Parathyroid adenoma (tissue), 2 donors: ENCODE measurements at regions not wholly inside any gene's neighbourhood (a gene's known extent, or its start where the extent isn't known, plus 50 kb on each side); places are given as distances from the start of the nearest gene placed in this dataset.

Experiments
- H2AFZ ChIP-seq: fragments of 300-600 bp; sonication (generic); one replicate; pipeline ENCODE4 v1.7.0; 2017; ENCODE audit warnings: antibody characterized with exemption, mild to moderate bottlenecking
- H3K27ac ChIP-seq: fragments of 300-600 bp; sonication (generic); one replicate; pipeline ENCODE4 v1.7.0; 2017
- H3K27me3 ChIP-seq: fragments of 300-600 bp; sonication (generic); one replicate; pipeline ENCODE4 v1.7.0; 2017; ENCODE audit warnings: low read length; ENCODE audit not compliant: control insufficient read depth, insufficient read depth
- H3K36me3 ChIP-seq: fragments of 300-600 bp; sonication (generic); one replicate; pipeline ENCODE4 v1.7.0; 2017; ENCODE audit warnings: low read length; ENCODE audit not compliant: control insufficient read depth, insufficient read depth
- H3K4me1 ChIP-seq: fragments of 300-600 bp; sonication (generic); one replicate; pipeline ENCODE4 v1.7.0; 2017; ENCODE audit warnings: control low read depth
- H3K4me2 ChIP-seq: fragments of 300-600 bp; sonication (generic); one replicate; pipeline ENCODE4 v1.7.0; 2017; ENCODE audit warnings: low read length
- H3K4me3 ChIP-seq: fragments of 300-600 bp; sonication (generic); one replicate; pipeline ENCODE4 v1.7.0; 2017; ENCODE audit warnings: low read depth, low read length
- H3K79me2 ChIP-seq: fragments of 300-600 bp; sonication (generic); one replicate; pipeline ENCODE4 v1.7.0; 2017; ENCODE audit warnings: control low read depth
- H3K9ac ChIP-seq: fragments of 300-600 bp; sonication (generic); one replicate; pipeline ENCODE4 v1.7.0; 2017; ENCODE audit warnings: mild to moderate bottlenecking
- H3K9me3 ChIP-seq: fragments of 300-600 bp; sonication (generic); one replicate; pipeline ENCODE4 v1.7.0; 2017; ENCODE audit warnings: low read length; ENCODE audit not compliant: control insufficient read depth
- CTCF ChIP-seq: fragments of 300-600 bp; sonication (generic); IDR thresholded peaks from one replicate; pipeline ENCODE4 v1.7.0; 2017; ENCODE audit warnings: antibody characterized with exemption, mild to moderate bottlenecking
- donor health status: primary hyperparathyroidism.

DNA sequence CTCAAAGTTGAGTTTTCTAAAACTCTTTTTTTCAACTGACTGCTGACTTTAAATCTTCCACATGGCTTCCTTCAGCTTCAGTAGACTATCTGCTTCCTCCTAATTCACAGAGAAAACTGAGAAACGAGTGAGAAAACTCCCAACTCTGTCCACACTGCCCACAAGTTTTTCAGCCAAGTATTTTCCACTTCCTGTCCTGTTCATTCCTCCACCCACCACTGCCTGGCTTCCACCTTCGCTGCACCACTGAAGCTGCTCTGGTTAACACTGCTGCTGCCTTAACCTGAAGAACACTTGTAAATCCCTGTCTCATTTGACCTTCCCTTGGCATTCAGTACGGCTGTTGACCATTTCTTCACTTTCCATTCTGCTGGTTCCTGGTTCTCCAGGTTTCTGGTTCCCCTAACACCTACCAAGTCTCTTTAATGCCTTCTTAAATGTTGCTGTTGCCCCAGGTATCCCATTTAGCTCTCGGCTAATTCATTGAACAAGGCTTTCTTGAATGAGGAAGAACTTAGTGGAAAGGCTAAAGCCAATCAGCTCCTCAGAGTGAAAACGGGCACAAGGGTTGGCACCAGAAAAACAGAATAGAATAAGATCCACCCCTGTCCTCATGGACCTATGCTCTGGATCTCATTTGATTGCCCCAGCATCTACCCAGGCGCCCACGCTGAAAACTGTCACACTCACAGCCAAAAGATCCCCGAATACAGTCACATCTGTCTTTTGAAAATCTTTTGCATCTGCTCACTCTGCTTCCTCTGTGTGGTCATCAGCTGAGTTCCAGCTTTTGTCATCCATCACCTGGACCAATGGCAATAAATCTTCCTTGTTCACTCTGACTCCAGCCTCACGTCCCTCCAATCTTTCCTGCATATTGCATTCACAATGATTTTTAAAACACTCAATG is 104.4 kb upstream of the TAB2 start:
- Histone ChIP-seq H3K36me3 (no peaks in the 10 kb centered on the region), H3K9me3 (no peaks in the 10 kb centered on the region), H3K9ac (no peak overlapping the region), H3K4me3 (no peak overlapping the region), H3K27ac (no peak overlapping the region), H3K79me2 (no peaks in the 10 kb centered on the region), H3K4me2 (no peak overlapping the region), H3K27me3 (no peaks in the 10 kb centered on the region), H3K4me1 (no peaks in the 10 kb centered on the region), H2AFZ (no peak overlapping the region)
- no peak for TF ChIP-seq CTCF

- H3K9ac ChIP-seq = no peak overlapping the region
- no peaks in the 10 kb centered on the region for H3K36me3 ChIP-seq
- H3K27me3 ChIP-seq = no peaks in the 10 kb centered on the region
- no peaks in the 10 kb centered on the region for H3K4me1 ChIP-seq
- no peaks in the 10 kb centered on the region for H3K9me3 ChIP-seq
- no peak overlapping the region for H3K4me3 ChIP-seq
- H2AFZ ChIP-seq = no peak overlapping the region
- H3K27ac ChIP-seq = no peak overlapping the region
- no peak overlapping the region for H3K4me2 ChIP-seq
- H3K79me2 ChIP-seq = no peaks in the 10 kb centered on the region
- no peak for TF ChIP-seq CTCF
These were observed 103.7 kb upstream of the TAB2 start for GRCh38 chr6:149213829-149214228.

DNA sequence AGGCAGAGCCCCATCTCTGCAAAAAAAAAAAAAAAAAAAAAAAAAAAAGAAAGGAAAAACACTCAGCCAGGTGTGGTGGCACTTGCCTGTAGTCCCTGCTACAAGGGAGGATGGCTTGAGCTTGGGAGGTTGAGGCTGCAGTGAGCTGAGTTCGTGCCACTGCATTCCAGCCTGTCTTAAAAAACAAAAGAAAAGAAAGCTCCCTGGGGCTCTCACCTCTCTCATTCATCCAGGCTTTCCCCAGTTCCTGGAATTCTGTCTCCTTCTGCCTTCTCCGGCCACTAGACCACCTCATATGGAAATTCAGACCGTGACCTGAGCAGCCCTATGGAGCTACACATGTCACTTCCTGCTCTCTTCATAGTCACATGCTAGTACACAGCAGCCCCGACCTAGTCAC is 101.1 kb upstream of the TAB2 start:
- no peak overlapping the region for H3K27ac ChIP-seq
- no peaks in the 10 kb centered on the region for H3K27me3 ChIP-seq
- H3K36me3 ChIP-seq = no peaks in the 10 kb centered on the region
- H3K9ac ChIP-seq = no peak overlapping the region
- H3K4me2 ChIP-seq = no peak overlapping the region
- no peak overlapping the region for H2AFZ ChIP-seq
- no peak overlapping the region for H3K4me3 ChIP-seq
- no peaks in the 10 kb centered on the region for H3K4me1 ChIP-seq
- H3K79me2 ChIP-seq = no peaks in the 10 kb centered on the region
- H3K9me3 ChIP-seq = no peaks in the 10 kb centered on the region
- TF ChIP-seq CTCF = no peak

DNA sequence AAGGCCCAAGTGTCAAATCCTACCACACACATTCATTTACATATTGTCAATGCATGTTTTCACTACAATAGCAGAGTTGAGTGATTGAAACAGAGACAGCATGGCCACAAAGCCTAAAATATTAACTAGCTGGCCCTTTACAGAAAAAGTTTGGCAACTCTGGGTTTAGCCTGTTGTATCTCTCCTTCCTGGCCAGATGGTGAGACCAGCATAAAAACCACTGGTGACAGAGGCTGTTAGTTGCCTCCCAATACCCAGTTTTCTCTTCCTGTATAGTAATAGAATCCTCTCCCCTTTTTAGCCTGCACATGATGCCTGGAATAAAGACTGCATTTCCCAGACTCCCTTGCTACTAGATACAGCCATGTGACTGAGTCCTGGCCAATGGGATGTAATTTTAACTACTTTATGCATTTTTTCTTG is 100.0 kb upstream of the TAB2 start:
- no peak overlapping the region for H3K4me2 ChIP-seq
- no peak overlapping the region for H3K9ac ChIP-seq
- H3K9me3 ChIP-seq = no peaks in the 10 kb centered on the region
- H3K4me3 ChIP-seq = no peak overlapping the region
- no peaks in the 10 kb centered on the region for H3K36me3 ChIP-seq
- no peaks in the 10 kb centered on the region for H3K79me2 ChIP-seq
- H3K27me3 ChIP-seq = no peaks in the 10 kb centered on the region
- TF ChIP-seq CTCF = no peak
- H2AFZ ChIP-seq = no peak overlapping the region
- H3K4me1 ChIP-seq = no peaks in the 10 kb centered on the region
- H3K27ac ChIP-seq = no peak overlapping the region

DNA sequence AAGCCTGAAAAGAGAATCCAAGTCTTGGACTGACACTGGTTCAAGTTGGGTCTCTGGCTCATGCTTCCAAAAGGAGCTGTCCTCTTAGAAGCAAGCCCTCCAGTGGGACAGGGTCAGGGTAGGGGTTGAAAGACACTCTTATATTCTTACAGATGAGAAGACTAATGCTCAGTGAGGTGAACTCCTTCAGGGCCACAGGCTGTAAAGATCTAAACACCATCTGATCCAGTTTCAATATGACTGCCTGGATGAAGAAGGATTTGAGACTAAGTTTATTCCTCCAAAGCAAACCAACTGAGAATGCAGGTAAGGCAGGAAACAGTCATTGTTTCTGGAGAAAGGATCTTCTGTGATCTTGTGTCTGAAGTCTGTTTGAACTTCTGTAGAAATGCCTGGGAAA is 99.0 kb upstream of the TAB2 start:
- no peak overlapping the region for H3K4me2 ChIP-seq
- H3K36me3 ChIP-seq = no peaks in the 10 kb centered on the region
- TF ChIP-seq CTCF = no peak
- no peak overlapping the region for H3K27ac ChIP-seq
- H3K4me1 ChIP-seq = no peaks in the 10 kb centered on the region
- H3K9me3 ChIP-seq = no peaks in the 10 kb centered on the region
- no peaks in the 10 kb centered on the region for H3K79me2 ChIP-seq
- no peak overlapping the region for H2AFZ ChIP-seq
- H3K27me3 ChIP-seq = no peaks in the 10 kb centered on the region
- no peak overlapping the region for H3K9ac ChIP-seq
- H3K4me3 ChIP-seq = no peak overlapping the region
